DMS53 (cell line): ENCODE measurements at regions not wholly inside any gene's neighbourhood (a gene's known extent, or its start where the extent isn't known, plus 50 kb on each side); places are given as distances from the start of the nearest gene placed in this dataset.
"Not testable (repeated sequence)": the region's sequence is repeated elsewhere in the genome, so short reads cannot be mapped to it uniquely, and the experiment has no call there.

Experiments
- DNase-seq: peaks from one replicate; lab custom pipeline; 2025; lab: John Stamatoyannopoulos, UW

DNA sequence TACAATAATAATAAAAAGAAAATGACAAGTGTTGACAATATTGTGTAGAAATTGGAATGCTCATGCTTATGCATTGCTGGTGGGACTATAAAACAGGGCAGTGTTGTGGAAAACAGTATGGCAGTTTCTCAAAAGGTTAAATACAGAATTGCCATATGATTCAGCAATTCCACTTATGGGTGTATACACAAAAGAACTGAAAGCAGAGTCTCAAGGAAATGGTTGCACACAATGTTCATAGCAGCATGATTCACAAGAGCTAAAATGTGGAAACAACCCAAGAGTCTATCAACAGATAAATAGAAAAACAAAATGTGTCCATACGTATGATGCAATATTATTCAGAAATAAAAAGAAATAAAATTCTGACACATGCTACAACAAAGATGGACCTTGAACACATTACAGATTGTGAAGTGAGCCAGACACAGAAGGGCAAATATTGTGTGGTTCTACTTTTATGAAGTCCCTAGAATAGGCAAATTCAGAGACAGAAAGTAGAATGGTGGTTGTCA lies 64.8 kb upstream of the GRM8 start:
- peak; percentile 40 for DNase-seq

DNA sequence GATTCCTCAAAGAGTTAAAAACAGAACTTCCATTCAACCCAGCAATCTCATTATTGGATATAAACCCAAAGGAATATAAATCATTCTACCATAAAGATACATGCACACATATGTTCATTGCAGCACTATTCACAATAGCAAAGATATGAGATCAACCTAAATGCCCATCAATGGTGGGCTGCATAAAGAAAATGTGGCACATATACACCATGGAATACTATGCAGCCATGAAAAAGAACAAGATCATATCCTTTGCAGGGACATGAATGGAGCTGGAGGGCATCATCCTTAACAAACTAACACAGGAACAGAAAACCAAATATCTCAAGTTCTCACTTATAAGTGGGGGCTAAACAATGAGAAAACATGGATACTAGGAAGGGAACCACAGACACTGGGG lies 64.1 kb upstream of the GRM8 start:
- DNase-seq, result not testable (repeated sequence)

DNA sequence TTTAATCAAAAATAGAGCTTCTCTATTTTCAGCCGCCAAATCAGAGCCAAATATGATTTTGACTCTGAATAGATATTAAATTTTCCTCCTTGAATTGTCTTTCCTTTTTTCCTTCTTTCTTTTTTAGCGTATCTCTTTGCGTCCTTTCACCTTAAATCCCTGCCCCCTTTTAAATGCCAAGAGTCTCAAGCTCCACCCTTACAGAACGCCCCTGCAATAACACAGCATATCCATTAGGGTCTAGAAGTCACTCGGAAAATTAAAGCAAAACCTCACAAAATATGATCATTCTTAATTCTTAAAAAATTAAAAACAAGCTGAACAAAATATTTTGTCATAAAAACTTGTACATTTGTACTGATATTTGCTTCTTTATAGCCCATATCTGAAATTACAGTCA lies 51.3 kb upstream of the GRM8 start:
- DNase-seq, result no peak

DNA sequence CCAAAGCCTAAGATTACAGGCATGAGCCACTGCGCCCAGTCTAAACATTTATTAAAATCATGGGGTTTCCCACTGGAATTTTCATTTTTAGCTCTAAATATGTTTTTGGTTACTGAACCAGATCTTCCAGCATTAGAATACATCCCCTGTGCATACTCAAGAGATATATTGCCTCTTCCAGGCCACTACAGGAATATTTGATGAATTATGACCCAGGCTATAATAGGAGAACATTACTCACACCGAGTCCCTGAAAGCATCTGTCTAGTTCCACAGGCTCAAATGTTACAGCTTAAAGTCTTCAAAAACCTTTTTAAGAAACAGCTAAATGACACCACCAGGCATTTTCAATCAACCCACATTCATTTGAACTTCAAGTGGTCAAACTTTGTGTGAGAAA lies 50.4 kb upstream of the GRM8 start:
- DNase-seq, result no peak
